A673 (cell line): ENCODE measurements at regions not wholly inside any gene's neighbourhood (a gene's known extent, or its start where the extent isn't known, plus 50 kb on each side); places are given as distances from the start of the nearest gene placed in this dataset.

Source experiments
- EZH2 ChIP-seq: fragments of 200-600 bp; sonication (generic); IDR thresholded peaks from 2 replicates; pipeline ENCODE4 v1.6.1; 2017; ENCODE audit warnings: borderline replicate concordance, low read depth, mild to moderate bottlenecking, mixed read lengths, antibody characterized with exemption, low read length; ENCODE audit not compliant: poor library complexity, severe bottlenecking
- TF ChIP-seq, protein P1 (sequence below): fragments of 300-800, 200-600 bp; sonication (generic); conservative IDR thresholded peaks from 2 replicates; pipeline ENCODE4 v1.5.1; 2017; ENCODE audit warnings: low read depth, mild to moderate bottlenecking, antibody characterized with exemption, low read length, moderate library complexity, mixed read lengths

DNA sequence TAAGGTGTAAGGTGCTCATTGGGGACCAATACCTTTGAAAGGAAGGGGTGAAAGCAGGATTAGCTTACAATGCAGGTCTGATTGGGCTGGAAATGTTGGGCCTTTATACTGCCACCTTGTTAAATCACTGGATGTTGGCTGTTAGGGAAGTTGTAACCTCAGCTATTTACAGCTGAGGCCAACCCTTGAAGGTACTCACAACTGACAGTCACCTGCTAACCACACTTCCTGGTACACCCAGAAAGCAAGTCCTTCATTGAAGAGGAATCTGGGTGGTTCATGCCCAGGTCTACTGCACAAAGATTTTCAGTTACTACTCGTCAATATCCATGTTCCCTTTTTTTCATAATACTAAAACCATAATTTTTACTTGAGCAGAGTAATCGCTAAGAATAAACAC is 65.4 kb upstream of the CLDN18 start:
- TF ChIP-seq, protein P1, sequence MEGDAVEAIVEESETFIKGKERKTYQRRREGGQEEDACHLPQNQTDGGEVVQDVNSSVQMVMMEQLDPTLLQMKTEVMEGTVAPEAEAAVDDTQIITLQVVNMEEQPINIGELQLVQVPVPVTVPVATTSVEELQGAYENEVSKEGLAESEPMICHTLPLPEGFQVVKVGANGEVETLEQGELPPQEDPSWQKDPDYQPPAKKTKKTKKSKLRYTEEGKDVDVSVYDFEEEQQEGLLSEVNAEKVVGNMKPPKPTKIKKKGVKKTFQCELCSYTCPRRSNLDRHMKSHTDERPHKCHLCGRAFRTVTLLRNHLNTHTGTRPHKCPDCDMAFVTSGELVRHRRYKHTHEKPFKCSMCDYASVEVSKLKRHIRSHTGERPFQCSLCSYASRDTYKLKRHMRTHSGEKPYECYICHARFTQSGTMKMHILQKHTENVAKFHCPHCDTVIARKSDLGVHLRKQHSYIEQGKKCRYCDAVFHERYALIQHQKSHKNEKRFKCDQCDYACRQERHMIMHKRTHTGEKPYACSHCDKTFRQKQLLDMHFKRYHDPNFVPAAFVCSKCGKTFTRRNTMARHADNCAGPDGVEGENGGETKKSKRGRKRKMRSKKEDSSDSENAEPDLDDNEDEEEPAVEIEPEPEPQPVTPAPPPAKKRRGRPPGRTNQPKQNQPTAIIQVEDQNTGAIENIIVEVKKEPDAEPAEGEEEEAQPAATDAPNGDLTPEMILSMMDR = no peak
- no peak for TF ChIP-seq EZH2
